HepG2 (cell line): ENCODE measurements at regions not wholly inside any gene's neighbourhood (a gene's known extent, or its start where the extent isn't known, plus 50 kb on each side); places are given as distances from the start of the nearest gene placed in this dataset.

Experiments
- NR2C2 ChIP-seq: sonication (generic); formaldehyde crosslinking; IDR thresholded peaks from 2 replicates; pipeline ENCODE4 v1.4.0; 2020; ENCODE audit warnings: missing genetic modification reagents, mild to moderate bottlenecking, moderate library complexity, borderline replicate concordance
- POLR2A ChIP-seq, 2 experiments: IDR thresholded peaks; 2 replicates each; pipeline ENCODE4 v1.6.1; 2011; ENCODE audit warnings: low read depth in 2 of 2, low read length in 2 of 2, mild to moderate bottlenecking in 1 of 2, moderate library complexity in 1 of 2; ENCODE audit not compliant: insufficient read depth in 1 of 2
- U2AF2 ChIP-seq: fragments of 200-400 bp; formaldehyde crosslinking; IDR thresholded peaks from 2 replicates; pipeline ENCODE4 v1.6.1; 2017; ENCODE audit warnings: low read depth, mild to moderate bottlenecking, low read length
- ZNF367 ChIP-seq: sonication (generic); formaldehyde crosslinking; IDR thresholded peaks from 2 replicates; pipeline ENCODE4 v1.4.0; 2020; ENCODE audit warnings: missing genetic modification reagents, borderline replicate concordance
- TF ChIP-seq, protein P1 (sequence below): sonication (generic); formaldehyde crosslinking; IDR thresholded peaks from 2 replicates; pipeline ENCODE4 v1.5.0; 2020; ENCODE audit warnings: mild to moderate bottlenecking, missing genetic modification reagents, borderline replicate concordance

- TF ChIP-seq ZNF367 (CRISPR knock-in tag) = no peak
- no peak for TF ChIP-seq POLR2A (IDR thresholded peaks at IDR 0.05; ENCODE audit: insufficient read depth in 1 of 2, low read depth in 2 of 2, low read length in 2 of 2)
- TF ChIP-seq U2AF2 = no peak
- TF ChIP-seq NR2C2 (CRISPR knock-in tag) = no peak
- TF ChIP-seq, protein P1, sequence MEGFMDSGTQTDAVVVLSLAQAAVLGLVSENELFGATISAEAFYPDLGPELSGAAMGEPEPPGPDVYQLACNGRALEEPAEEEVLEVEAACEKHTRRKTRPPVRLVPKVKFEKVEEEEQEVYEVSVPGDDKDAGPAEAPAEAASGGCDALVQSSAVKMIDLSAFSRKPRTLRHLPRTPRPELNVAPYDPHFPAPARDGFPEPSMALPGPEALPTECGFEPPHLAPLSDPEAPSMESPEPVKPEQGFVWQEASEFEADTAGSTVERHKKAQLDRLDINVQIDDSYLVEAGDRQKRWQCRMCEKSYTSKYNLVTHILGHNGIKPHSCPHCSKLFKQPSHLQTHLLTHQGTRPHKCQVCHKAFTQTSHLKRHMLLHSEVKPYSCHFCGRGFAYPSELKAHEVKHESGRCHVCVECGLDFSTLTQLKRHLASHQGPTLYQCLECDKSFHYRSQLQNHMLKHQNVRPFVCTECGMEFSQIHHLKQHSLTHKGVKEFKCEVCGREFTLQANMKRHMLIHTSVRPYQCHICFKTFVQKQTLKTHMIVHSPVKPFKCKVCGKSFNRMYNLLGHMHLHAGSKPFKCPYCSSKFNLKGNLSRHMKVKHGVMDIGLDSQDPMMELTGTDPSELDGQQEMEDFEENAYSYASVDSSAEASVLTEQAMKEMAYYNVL = no peak
Observed at GRCh38 chr3:164196477-164196876, 881.8 kb downstream of the SI start.
